ENCODE measurements at regions not wholly inside any gene's neighbourhood (a gene's known extent, or its start where the extent isn't known, plus 50 kb on each side); places are given as distances from the start of the nearest gene placed in this dataset.

- no peak overlapping the region for H3K27ac ChIP-seq
- no peak overlapping the region for H3K4me3 ChIP-seq
- ATAC-seq (no peak), DNase-seq (no peak)
- intact Hi-C loops (cut with DNase I), result no loop called here
- no peaks in the 10 kb centered on the region for H3K4me1 ChIP-seq
- no peaks in the 10 kb centered on the region for H3K27me3 ChIP-seq
- no peak for TF ChIP-seq CTCF (IDR thresholded peaks at IDR 0.05)
- no peaks in the 10 kb centered on the region for H3K9me3 ChIP-seq
- no peaks in the 10 kb centered on the region for H3K36me3 ChIP-seq
Observed at GRCh38 chr22:27492566-27493201, 308.9 kb downstream of the MN1 start.

GRCh38 chr22:27493796-27494195 lies 307.8 kb downstream of the MN1 start:
- H3K27ac ChIP-seq, result no peak overlapping the region
- H3K27me3 ChIP-seq, result no peaks in the 10 kb centered on the region
- no peak for TF ChIP-seq CTCF (IDR thresholded peaks at IDR 0.05)
- H3K36me3 ChIP-seq, result no peaks in the 10 kb centered on the region
- DNase-seq (no peak), ATAC-seq (no peak)
- intact Hi-C loops (cut with DNase I), result no loop called here
- H3K4me1 ChIP-seq, result no peaks in the 10 kb centered on the region
- H3K9me3 ChIP-seq, result no peaks in the 10 kb centered on the region
- no peak overlapping the region for H3K4me3 ChIP-seq

GRCh38 chr22:27494785-27495184 lies 306.8 kb downstream of the MN1 start:
- no peak for ATAC-seq
- Histone ChIP-seq H3K27me3 (no peaks in the 10 kb centered on the region), H3K4me3 (no peak overlapping the region), H3K9me3 (no peaks in the 10 kb centered on the region), H3K36me3 (no peaks in the 10 kb centered on the region), H3K4me1 (no peaks in the 10 kb centered on the region), H3K27ac (no peak overlapping the region)
- intact Hi-C loops (cut with DNase I), result no loop called here
- no peak for DNase-seq
- TF ChIP-seq CTCF (IDR thresholded peaks at IDR 0.05), result no peak

- no peak for TF ChIP-seq CTCF (IDR thresholded peaks at IDR 0.05)
- intact Hi-C loops (cut with DNase I), result no loop called here
Observed at GRCh38 chr22:27495325-27495724, 306.2 kb downstream of the MN1 start.

GRCh38 chr22:27499121-27499520 lies 302.4 kb downstream of the MN1 start:
- Histone ChIP-seq H3K27ac (no peak overlapping the region), H3K36me3 (no peaks in the 10 kb centered on the region), H3K9me3 (no peaks in the 10 kb centered on the region), H3K4me3 (no peak overlapping the region), H3K4me1 (no peaks in the 10 kb centered on the region), H3K27me3 (no peaks in the 10 kb centered on the region)
- DNase-seq (no peak), ATAC-seq (peak; percentile 10)
- intact Hi-C loops (cut with DNase I), result no loop called here
- no peak for TF ChIP-seq CTCF (IDR thresholded peaks at IDR 0.05)

More at GRCh38 chr22:27495325-27495724, 306.2 kb downstream of the MN1 start:
- Histone ChIP-seq H3K4me1 (no peaks in the 10 kb centered on the region), H3K27me3 (no peaks in the 10 kb centered on the region), H3K4me3 (no peak overlapping the region), H3K27ac (no peak overlapping the region), H3K36me3 (no peaks in the 10 kb centered on the region), H3K9me3 (no peaks in the 10 kb centered on the region)
- DNase-seq, result no peak
- ATAC-seq, result no peak
